ENCODE measurements at regions not wholly inside any gene's neighbourhood (a gene's known extent, or its start where the extent isn't known, plus 50 kb on each side); places are given as distances from the start of the nearest gene placed in this dataset.
"Not testable (repeated sequence)": the region's sequence is repeated elsewhere in the genome, so short reads cannot be mapped to it uniquely, and the experiment has no call there.

DNA sequence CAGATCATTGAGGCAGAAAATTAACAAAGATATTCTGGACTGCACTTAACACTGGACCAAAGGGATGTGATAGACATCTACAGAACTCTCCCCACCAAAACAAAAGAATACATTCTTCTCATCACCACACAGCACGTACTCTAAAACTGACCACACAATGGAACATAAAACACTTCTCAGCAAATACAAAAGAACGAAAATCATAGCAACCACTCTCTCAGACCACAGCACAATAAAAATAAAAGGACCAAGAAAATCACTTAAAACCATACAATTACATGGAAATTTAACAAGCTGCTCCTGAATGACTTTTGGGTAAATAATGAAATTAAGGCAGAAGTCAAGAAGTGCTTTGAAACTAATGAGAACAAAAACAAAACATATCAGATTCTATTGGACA is 254.0 kb upstream of the STXBP6 start:
- DNase-seq = no peak

- no peak for DNase-seq
Measured at GRCh38 chr14:25298238-25298637, 248.3 kb upstream of the STXBP6 start.

DNA sequence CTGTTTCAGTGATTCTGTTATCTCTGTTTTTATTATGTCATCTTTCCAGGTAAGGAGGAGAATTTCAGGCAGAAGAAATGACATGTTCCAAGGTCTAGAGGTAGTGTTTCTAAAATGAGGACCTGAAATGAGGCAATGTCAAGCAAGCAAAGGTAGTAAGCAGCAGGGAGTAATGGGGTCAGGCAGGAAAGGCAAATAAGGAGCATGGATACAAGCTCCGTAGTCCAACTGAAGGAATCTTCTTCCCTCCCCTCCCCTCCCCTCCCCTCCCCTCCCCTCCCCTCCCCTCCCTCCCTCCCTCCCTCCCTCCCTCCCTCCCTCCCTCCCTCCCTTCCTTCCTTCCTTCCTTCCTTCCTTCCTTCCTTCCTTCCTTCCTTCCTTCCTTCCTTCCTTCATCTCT is 240.2 kb upstream of the STXBP6 start:
- DNase-seq = not testable (repeated sequence)

DNA sequence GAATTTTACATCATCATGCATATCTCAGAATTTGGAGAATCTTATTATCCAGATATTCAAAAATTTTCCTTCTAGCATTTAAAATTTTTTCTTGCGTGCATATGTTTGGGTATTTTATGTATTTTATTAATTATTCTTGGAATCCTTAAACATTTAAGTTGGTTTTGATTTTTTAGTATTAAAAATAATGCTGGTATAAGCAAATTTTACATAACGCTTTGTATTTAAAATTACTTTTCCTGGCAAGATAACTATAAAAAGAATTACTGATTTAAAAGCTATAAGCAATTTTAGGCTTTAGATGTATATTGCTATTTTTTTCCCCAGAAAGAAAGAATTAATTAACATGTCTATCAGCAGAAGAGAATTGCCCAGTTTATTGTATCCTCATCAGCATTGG is 224.6 kb upstream of the STXBP6 start:
- no peak for DNase-seq

GRCh38 chr14:25267186-25267585 is 217.2 kb upstream of the STXBP6 start:
- no peak for DNase-seq

DNA sequence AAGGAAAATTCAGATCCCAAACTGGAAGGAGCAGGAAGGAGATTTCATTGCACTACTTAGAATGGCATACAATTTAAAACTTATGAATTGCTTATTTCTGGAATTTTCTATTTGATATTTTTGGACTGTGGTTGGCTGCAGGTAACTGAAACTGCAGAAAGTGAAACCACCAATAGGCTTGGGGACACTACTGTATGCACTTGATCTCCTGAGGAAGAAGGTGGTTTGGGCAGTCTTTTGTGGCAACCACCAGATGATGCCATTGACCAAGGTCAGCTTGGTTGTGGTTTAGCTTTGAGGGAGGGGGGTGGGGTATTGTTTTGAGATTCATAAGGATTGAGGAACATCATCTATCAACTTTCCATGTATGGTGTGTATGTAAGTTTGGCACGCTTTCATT is 209.5 kb upstream of the STXBP6 start:
- no peak for DNase-seq

- no peak for DNase-seq
Measured at GRCh38 chr14:25252793-25253192, 202.8 kb upstream of the STXBP6 start.

- no peak for DNase-seq
Measured at GRCh38 chr14:25250516-25250915, 200.6 kb upstream of the STXBP6 start.

- DNase-seq = no peak
Measured at GRCh38 chr14:25247609-25248008, 197.7 kb upstream of the STXBP6 start.

GRCh38 chr14:25246751-25247150 is 196.8 kb upstream of the STXBP6 start:
- DNase-seq = no peak

DNA sequence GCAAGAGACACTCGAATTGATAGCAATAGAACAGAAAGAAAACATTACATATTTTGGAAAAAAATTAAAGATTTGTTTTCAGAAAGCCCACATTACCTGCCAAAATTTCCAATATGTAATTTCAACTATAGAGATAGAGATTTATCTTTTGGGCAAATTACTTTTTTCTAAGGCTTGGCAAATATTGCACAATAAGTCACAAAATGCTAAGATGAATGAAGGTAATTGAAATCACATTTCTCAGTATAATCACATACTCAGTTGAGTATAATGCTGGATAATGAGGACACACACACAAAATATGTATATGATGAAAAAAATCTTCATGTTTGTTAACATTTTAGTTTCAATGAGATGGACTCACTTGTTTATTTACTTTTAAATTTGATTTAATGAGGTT is 189.2 kb upstream of the STXBP6 start:
- no peak for DNase-seq

- no peak for DNase-seq
Measured at GRCh38 chr14:25237845-25238244, 187.9 kb upstream of the STXBP6 start.

GRCh38 chr14:25233613-25234012 is 183.7 kb upstream of the STXBP6 start:
- no peak for DNase-seq

GRCh38 chr14:25231004-25231403 is 181.1 kb upstream of the STXBP6 start:
- DNase-seq = no peak

GRCh38 chr14:25226214-25226613 is 176.3 kb upstream of the STXBP6 start:
- no peak for DNase-seq

DNA sequence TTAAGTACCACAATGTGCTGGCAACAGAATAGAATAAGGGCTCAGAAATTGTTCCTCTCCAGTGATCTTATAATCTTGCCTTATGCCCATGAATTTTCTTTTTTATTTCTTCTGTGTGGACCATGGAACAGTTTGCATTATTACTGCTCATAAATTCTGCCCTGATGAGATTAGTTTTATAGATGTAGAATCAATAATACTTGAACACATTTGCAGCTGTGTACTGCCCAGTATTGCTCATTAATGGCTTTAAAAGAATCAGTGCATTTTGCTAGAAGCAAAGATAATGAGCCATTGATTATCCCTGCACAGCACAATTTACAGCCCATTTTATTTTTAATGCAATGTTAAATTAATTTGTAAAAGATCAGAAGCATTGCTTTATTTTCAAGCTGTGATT is 172.3 kb upstream of the STXBP6 start:
- no peak for DNase-seq

- DNase-seq = no peak
Measured at GRCh38 chr14:25220514-25220913, 170.6 kb upstream of the STXBP6 start.

- DNase-seq = no peak
Measured at GRCh38 chr14:25215607-25216006, 165.7 kb upstream of the STXBP6 start.

- DNase-seq = no peak
Measured at GRCh38 chr14:25197885-25198284, 147.9 kb upstream of the STXBP6 start.

GRCh38 chr14:25180221-25180620 is 130.3 kb upstream of the STXBP6 start:
- no peak for DNase-seq

DNA sequence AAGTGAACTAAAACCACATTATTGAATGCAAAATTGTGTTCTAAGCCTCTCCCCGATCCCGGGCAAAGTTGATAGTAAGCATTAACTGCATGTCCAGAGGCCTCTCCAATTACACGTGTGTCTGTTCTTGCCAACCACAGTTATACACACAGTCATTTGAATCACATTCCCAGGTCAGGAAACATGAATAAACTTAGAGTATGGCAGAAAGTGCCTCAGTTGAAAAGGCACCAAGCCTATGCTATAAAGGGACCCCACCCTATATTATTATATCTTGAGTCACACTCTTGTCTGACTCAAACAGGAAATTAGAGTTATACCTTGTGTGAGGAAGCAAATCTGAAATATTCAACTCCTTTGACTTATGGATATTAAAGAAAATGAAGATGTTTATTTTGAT is 128.3 kb upstream of the STXBP6 start:
- DNase-seq = no peak

GRCh38 chr14:25150934-25151790 is 101.2 kb upstream of the STXBP6 start:
- DNase-seq = peak; percentile 60 to 82 (median 73)

DNA sequence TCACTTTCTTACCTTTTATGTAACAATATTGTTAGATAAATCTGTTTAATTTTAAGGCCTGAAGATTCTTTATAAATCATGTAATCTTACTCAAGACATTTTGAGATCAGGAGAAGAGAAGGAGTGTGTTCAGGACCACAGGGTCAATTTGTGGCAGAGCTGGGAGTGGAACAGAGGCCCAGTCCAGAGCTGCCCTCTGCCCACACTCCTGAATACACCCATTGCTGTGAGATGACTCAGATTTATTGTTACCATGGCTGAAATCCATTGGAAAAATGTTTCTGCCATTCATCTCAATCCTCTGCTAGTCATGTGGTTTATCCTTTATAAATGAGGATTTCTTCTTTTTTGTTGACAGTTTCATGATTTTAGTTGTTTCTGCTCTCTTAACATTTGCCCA is 100.5 kb upstream of the STXBP6 start:
- no peak for DNase-seq

- DNase-seq = no peak
Measured at GRCh38 chr14:25140411-25140810, 90.5 kb upstream of the STXBP6 start.

DNA sequence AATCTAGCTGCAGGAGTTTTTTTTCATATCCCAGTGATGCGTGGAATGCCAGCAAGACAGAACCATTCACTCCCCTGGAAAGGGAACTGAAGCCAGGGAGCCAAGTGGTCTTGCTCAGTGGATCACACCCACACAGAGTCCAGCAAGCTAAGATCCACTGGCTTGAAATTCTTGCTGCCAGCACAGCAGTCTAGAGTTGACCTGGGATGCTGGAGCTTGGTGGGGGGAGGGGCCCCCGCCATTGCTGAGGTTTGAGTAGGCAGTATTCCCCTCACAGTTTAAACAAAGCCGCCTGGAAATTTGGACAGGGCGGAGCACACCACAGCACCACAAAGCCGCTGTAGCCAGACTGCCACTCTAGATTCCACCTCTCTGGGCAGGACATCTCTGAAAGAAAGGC is 86.9 kb upstream of the STXBP6 start:
- no peak for DNase-seq
